GM19239 (cell line): ENCODE measurements at regions not wholly inside any gene's neighbourhood (a gene's known extent, or its start where the extent isn't known, plus 50 kb on each side); places are given as distances from the start of the nearest gene placed in this dataset.

Source experiments
- DNase-seq: peaks from one replicate; pipeline ENCODE4 v3.0.0; 2011; ENCODE audit warnings: low spot score; ENCODE audit not compliant: insufficient read length
- FAIRE-seq: peaks from 2 replicates; lab custom pipeline; 2011; peaks lifted over from hg19 to GRCh38; lab: Jason Lieb, UNC

DNA sequence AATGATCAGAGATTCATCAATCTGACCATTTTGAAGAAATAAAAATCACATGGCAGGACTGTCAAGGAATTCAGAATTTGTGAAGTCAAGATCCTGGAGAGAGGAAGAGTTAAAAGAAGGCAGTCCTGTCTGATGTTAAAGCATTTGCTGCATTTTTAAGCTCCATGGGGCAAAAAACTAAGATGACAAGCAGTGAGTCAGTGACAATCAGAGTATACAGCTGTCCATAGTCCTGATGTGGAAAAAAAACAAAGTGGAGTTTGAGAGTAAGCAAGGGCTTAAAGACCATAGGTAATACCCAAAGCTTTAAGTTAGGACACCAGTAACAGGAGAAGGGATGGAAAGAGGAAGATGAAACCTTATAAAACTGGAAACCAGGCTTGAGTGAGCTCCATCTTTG, 412.7 kb upstream of the ANKRD30A start:
- FAIRE-seq (no peak), DNase-seq (no peak)

DNA sequence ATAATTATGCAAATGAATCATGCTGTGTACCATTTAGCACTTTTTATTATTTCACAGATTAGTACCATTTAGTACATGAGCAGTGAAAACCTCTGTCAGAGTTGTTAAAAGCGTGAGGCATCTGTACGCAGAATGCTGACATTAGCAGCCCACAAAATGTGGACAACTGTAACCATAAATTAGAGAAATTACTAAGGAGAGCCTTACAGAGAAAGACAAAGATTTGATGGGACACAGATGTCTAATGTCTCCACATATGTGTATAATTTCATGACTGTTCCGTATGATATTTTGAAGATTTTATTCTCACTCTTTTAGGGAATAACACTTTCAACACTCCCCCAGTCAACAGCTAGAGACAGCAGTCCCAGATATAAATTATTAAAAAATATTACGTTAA, 414.0 kb upstream of the ANKRD30A start:
- no peak for DNase-seq
- no peak for FAIRE-seq

DNA sequence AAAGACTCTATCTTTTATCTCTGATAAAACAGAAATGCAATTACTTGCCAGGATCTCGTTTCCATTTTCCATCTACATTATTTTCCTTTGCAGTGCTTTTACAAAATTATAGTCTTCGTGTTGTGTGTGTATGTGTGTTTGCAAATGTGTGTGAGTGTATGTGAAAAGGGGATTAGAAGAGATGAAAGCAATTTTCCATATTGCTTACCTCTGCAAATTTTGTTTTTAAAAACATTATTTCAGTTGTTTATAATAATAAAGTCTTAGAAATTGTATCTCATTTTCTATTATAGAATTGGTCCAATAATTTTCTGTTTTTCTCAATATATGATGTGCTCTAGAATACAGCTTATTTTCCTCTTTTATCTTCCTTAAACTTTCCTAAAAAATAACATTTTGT, 421.3 kb upstream of the ANKRD30A start:
- no peak for FAIRE-seq
- DNase-seq: no peak

DNA sequence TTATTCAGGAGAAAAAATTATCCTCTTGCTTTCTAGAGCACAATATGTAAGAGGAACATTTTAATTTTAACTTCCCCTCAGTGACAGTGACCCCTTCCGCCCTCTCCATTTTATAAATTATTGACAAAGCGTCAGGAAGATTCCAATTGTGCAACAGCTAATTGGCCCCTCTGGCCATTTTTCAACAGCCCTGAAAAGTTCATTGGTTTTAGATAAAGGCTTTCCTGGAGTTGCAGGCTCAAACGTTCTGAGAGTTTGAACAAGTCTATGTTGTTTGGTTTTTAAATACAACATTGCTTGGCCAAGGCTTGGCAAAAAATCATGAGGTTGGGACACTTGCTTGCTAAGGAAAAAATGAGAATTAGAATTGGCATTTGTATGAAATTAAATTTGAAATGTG, 422.2 kb upstream of the ANKRD30A start:
- FAIRE-seq (no peak), DNase-seq (no peak)

DNA sequence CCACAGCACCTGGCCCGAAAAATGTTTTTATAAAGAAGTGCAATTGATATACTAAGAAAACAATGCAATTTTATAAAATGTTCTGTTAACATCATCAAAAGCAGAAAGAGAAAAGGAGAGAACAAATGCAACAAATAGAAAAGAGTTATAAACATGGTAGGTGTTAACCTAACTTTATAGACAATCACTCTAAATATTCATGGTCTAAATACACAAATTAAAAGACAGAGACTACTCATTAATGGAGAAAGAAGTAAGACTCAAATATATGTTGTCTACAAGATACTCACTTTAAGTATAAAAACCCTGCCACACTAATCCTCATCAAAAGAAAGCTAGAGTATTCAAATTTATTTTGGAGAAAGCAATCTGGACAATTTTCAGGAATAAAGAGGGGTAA, 425.3 kb upstream of the ANKRD30A start:
- DNase-seq: no peak
- no peak for FAIRE-seq

DNA sequence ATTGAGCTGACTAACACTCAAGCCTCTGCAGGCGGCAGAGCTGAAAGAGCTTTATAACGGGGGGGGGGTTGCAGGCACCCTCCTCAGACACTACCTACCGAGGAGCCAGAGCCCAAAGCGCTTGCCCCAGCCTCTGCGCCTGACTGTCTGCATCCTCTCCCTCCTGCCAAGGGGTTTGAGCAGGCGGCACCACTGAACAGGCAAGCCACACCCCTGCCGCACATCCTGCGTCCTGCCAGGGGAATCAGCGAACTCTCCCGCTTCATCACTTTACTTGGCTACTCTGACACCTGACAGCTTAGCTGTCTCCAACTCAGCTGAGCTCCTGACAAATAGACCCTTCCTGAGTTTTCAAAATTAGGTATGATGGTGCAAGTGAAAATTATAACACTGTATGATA, 432.6 kb upstream of the ANKRD30A start:
- no peak for DNase-seq
- no peak for FAIRE-seq

DNA sequence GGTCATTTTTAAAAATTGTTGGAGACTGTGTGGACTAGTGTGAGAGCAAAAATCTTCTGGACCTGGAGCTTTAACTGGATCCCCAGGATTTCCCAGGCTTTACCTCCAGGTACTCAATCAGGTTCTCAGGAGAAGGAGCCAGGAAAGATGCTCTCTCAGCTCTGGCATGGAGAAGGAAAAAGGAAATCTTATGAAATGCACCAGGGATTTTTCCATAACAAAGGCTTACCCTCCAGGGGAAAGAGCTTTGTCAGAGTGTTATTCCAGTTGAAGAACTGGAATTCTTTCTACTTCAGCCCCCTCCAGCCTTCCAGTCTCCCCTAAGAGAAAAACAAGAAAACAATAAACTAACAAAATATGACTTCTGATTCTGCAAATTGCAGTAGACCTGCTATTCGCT, 436.7 kb upstream of the ANKRD30A start:
- FAIRE-seq (no peak), DNase-seq (no peak)

DNA sequence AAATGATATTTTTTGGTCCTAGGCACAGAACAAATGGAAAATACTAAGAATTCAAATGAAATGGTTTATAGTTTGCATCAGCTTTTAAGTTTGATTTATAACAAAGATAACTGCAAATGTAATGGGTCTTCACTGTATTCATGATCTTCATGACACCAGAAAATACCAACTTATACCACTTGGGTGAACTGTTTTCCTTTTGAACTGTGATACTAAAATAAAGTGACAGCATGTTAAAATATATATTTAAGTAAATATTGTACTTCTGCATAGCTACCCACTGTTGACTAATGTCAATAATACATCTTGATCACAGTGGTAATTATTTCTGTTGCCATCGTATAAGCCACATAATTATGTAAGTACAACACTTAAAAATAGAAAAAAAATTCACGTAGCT, 442.0 kb upstream of the ANKRD30A start:
- FAIRE-seq: no peak

DNA sequence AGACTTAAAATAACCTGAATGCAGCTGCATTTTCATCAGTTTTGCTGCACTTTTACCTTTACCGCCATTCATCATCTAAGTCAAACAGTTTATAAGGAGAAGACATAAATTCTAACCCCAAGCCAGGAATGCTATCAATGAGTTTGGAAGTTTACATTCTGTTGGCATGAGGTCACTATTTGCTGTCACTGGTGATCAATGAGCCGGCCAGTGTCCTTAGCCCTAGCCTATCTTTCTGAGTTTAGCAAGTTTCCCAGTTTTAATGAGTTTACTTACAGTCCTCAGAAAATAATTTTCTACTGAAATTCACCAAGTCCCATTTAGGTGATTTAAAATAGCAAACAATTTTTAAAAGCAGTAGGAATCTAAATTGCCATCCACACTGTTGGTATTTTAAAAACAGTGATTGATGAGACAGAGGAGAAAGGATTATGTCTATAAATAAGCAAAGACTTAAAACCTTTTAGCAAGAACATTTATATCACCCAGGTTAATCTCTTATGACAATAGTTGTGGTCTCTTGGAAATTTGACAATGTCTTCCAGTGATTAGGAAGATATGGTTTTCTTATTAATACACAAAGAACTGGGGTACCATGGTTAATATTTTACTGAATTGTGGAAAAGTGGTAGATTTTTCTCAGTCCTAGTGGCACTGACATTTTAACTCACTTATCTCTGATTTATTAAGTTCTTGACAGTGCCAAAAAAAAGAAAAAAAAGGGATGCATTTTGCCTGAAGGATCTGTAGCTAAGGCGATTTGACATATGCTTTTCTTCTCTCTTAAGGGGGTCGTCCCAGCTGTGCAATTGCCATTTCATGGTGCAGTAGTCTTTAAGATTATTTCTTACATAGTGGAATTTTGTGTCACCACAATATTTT, 443.4 kb upstream of the ANKRD30A start:
- no peak for DNase-seq
- FAIRE-seq: no peak

More for the DNA sequence above, 442.0 kb upstream of the ANKRD30A start:
- DNase-seq: no peak

DNA sequence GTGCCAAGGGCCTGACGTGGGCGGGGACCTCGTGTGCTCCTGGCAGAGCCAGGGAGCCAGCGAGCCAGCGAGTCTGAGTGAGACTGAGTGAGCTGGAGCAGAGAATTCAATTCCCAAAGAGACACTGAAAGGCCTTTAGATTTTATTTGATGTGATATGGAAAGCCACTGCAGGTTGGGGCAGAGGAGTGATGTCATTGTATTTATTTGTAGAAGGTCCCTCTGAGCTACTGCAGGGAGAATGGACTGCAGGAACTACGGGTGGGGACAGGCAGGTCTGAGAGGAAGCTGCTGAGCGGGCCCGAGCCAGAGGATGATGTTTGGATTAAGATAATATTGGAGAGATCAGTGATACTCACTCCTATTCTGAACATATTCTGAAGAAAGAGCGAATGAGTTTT, 445.8 kb upstream of the ANKRD30A start:
- FAIRE-seq: no peak

DNA sequence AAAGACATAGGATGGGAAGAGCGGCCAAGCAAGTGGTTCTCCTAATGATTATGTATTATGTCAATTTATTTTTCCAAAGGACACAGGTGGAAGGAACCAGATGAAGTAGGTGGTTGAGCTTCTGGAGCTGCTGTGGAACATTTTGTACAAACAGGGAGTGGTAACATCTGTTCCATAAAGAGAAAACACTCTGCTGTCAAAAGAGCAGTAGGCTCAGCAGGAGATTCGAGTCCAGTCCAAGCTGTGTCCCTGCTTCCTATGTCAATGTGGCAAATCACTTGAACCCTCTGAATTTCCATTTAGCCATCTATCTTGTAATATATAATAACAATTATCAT, 448.0 kb upstream of the ANKRD30A start:
- FAIRE-seq: no peak
- DNase-seq: no peak

More for the DNA sequence above, 445.8 kb upstream of the ANKRD30A start:
- no peak for DNase-seq

DNA sequence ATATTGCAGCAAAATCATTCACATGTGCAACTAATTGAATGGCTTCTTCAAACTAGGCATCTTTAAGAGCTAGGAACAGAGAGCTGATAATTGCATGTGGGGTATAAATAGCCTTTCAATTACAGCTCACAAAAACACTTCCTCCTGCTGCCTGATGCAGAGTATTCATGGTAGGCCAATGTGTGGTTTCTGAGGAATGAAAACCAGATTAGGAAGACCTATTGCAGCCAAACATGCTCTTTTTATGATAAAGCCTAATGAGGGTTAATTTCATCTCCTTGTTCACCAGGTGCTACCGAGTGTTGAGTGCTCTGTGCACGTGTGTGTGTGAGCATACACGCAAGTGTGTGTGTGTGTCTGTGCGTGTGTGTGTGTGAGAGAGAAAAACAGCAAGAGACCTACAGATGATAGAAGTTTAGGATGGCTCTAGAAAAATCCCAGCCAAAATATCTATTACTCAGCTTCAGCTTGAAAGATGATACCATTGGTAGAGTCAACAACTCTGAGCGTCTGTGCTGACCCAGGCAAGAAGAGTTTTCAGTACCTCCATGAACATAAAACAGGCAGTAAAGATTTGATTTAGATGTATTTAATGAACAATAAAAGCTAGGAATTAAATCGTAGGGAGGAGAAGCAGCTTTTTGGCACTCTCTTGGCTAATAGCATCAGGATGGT, 448.5 kb upstream of the ANKRD30A start:
- no peak for DNase-seq
- no peak for FAIRE-seq

DNA sequence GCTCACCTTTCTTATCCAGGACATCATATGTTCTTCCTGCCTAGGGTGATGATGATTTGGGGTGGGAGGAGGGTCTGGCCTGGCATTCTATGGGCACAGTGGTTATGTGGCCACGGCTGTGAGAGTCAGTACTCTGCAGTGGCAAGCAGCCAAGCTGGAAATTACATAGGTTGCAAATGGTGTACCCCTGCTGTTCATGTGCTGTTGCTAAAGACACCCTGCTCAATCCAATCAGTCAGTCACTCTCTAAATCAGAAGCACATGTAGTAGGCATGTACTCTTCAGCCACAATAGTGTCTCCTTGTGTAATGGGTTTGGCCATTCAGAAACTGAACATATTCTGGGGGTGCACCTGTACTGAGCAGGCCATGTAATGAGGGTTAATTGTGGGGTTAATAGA, 449.1 kb upstream of the ANKRD30A start:
- no peak for FAIRE-seq
- no peak for DNase-seq

DNA sequence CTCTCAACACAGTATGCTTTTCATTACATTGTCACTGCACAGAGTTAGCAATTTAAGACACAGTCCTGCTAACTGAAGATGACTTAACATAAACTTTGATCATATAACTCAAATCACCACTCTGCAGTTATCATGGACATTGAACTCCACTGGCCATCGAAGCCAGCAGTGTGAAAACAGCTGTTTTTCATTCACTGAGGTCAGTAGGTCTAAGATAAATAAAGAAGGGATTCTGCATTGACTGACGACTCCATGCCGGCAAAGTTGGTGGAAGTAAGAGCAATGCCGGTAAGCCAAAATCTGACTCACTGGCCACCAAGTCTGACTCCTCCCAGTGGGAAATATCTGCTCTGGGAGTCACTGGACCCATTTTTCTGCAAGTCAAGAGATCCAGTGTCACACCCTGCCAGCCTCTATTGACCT, 449.9 kb upstream of the ANKRD30A start:
- no peak for FAIRE-seq
- no peak for DNase-seq

DNA sequence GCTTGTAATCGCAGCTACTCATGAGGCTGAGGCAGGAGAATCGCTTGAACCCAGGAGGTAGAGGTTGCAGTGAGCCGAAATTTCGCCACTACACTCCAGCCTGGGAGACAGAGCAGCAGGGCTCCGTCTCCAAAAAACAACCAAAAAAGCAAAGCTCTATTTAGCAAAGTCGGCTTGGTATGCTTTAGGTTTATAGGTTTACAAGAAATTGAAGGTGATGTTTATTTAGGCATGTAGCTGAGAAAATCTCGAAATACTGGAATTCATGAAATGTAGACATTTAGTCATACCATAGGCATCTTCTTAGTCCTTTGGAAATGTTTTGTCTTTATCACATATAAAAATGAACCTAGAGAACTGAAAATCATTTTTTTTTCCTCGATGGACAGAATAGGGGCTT, 453.8 kb upstream of the ANKRD30A start:
- no peak for FAIRE-seq
- no peak for DNase-seq

DNA sequence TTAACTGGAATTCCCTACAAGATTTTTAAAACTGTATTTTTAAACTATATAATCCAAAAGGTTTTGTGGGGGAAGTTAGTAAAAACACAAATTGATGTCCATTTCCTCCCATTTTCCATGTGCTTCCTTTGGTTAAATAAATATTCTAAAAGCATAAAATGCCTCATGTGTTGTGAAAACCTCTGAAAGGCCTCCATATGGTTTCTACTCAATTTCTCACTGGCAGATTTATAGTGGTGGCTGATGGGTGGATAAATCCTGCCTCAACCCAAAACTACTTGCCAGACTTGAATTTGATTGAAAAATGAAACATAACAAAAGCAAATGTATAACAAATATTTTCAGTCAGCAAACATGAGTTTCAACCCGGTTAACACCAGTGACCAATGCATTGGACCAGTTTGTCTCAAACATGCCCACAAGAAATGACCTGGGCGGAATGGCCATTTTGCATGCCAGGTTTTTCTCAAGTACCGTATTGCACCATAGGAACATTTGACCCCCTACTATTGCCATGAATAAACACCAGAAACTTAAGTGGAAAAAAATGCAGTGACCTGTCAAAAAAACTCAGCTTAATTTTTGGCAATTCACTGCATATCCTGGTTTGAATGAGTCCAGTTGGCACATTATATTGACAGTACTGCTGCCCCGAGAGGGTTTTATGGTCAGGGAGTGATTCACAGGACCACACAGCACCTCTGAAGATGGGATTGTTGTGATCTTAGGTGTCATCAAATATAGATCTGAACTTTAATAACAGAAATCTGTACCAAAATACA, 454.6 kb upstream of the ANKRD30A start:
- no peak for DNase-seq
- no peak for FAIRE-seq

DNA sequence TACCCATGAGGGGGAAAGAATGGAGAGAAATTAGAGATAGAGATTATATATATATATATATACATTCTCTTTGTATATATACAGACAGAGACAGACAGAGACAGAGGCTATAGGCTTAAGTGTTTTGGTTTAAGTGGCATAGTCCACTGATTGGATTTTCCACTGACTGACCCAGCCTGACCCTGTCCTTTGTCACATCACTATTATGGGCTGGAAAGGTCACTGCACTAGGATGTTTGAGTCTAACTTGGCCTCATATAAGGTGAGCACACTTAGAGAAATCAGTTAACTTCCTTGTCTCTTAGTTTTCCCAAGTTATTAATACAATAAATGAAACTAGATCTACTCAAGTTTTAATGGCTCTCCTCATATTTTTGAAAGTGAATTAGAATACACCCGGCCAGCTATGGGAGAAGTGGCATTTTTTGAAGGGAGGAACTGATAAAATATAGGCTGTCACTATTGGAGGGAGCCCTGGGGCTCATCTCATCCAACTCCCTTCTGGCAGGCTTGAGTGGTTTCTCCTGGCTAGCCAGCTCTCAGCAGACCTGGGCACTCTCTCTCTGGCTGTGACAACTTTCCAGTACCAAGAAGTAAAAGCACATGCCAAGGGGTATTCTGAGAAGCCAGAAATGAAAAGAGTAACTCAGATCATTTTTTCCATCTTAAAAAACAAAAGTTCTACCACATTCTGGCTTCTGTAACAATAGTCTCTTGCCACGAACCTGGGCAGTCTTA, 455.6 kb upstream of the ANKRD30A start:
- DNase-seq (no peak), FAIRE-seq (no peak)

DNA sequence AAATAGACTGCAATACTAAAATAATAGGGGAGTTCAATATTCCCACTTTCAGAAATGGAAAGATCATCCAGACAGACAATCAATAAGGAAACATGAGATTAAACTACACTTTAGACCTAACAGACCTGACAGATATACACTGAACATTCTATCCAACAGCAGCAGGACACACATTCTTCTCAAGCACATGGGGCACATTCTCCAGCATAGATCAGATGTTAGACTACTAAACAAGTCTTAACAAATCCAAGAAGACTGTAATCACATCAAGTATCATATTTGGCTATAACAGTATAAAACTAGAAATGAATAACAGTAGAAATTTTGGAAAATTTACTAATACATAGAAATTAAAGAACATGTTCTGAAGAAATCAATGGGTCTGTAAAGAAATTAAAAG, 458.9 kb upstream of the ANKRD30A start:
- FAIRE-seq: no peak
- no peak for DNase-seq

DNA sequence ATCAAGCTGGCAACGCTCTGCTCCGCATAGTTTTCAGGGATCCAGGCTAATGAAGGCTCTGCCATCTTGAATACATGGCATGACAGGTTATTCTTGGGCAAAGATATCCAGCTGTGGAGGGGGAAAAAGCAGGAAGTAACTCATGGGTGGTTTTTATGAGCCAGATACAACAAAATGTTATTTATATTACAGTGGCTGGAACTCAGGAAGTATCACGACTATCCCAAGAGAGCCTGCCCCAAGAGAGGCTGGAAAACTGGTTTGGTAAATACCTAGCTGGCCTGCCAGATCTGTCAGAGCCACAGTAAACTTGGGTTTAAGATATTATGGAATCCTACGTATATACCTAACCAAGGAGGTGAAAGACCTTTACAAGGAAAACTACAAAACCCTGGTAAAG, 462.8 kb upstream of the ANKRD30A start:
- FAIRE-seq: no peak
- DNase-seq: no peak

DNA sequence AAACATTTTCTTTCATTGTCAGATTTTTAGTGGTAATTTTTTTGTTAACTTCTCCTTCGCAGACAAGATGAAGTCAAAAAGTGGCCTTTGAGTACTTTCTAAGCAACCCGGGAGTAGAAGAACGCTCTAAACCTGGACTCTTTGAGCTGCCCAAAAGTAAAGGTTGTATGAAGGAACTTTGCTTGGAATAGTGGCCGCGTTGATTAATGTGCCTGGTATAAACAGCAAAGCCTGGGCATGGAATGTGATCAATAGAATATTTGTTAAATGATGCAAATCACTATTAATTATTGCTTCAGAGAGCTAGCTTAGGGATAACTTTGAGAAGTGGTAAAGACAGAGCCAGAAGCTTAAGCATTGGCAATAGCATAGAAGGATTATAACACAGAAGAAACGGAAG, 475.1 kb upstream of the ANKRD30A start:
- FAIRE-seq: no peak
- no peak for DNase-seq
